ENCODE measurements at regions not wholly inside any gene's neighbourhood (a gene's known extent, or its start where the extent isn't known, plus 50 kb on each side); places are given as distances from the start of the nearest gene placed in this dataset.

GRCh38 chrX:120819126-120819525 is 56.5 kb downstream of the CT47B1 start:
- DNase-seq = no peak
- Histone ChIP-seq H3K36me3 (no peaks in the 10 kb centered on the region), H3K9me3 (no peaks in the 10 kb centered on the region), H3K4me1 (no peaks in the 10 kb centered on the region), H3K4me3 (replicated peaks in 1 of 3) (no peak overlapping the region), H3K27ac (no peak overlapping the region), H3K27me3 (no peaks in the 10 kb centered on the region)
- intact Hi-C loops (cut with DNase I) = no loop called here
- TF ChIP-seq, protein P1, sequence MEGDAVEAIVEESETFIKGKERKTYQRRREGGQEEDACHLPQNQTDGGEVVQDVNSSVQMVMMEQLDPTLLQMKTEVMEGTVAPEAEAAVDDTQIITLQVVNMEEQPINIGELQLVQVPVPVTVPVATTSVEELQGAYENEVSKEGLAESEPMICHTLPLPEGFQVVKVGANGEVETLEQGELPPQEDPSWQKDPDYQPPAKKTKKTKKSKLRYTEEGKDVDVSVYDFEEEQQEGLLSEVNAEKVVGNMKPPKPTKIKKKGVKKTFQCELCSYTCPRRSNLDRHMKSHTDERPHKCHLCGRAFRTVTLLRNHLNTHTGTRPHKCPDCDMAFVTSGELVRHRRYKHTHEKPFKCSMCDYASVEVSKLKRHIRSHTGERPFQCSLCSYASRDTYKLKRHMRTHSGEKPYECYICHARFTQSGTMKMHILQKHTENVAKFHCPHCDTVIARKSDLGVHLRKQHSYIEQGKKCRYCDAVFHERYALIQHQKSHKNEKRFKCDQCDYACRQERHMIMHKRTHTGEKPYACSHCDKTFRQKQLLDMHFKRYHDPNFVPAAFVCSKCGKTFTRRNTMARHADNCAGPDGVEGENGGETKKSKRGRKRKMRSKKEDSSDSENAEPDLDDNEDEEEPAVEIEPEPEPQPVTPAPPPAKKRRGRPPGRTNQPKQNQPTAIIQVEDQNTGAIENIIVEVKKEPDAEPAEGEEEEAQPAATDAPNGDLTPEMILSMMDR (IDR thresholded peaks at IDR 0.05) = no peak
- TF ChIP-seq POLR2A (IDR thresholded peaks at IDR 0.05) = no peak
- 91 to 94% methylated on average over 2 of the region's 2 CpGs for WGBS, 2 donors

DNA sequence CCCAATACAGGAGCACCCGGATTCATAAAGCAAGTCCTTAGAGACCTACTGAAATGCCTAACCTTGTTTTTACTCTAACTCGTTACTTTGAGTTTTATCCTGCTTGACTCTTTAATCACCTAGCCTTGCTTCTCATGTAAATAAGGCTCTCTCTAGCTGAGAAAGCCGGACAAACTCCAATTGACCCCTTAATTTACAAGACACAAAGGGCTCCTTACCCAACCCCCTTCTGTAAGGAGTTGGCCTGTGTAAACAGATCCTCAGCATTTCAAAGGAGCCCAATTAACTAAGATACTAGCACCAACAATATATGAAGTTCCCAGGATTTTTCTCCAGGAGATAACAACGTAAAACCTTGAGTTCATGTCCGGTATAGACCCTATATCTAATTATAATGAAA is 61.7 kb downstream of the CT47B1 start:
- H3K9me3 ChIP-seq = no peaks in the 10 kb centered on the region
- DNase-seq = no peak
- no peaks in the 10 kb centered on the region for H3K27me3 ChIP-seq
- H3K36me3 ChIP-seq = no peaks in the 10 kb centered on the region
- H3K4me1 ChIP-seq = no peaks in the 10 kb centered on the region
- intact Hi-C loops (cut with DNase I) = no loop called here
- TF ChIP-seq POLR2A (IDR thresholded peaks at IDR 0.05) = no peak
- TF ChIP-seq, protein P1 (IDR thresholded peaks at IDR 0.05) = no peak
- no peak overlapping the region for H3K4me3 ChIP-seq (replicated peaks in 1 of 3)
- no peak overlapping the region for H3K27ac ChIP-seq
- WGBS, 2 donors = 20 to 27% methylated on average over 5 of the region's 5 CpGs

DNA sequence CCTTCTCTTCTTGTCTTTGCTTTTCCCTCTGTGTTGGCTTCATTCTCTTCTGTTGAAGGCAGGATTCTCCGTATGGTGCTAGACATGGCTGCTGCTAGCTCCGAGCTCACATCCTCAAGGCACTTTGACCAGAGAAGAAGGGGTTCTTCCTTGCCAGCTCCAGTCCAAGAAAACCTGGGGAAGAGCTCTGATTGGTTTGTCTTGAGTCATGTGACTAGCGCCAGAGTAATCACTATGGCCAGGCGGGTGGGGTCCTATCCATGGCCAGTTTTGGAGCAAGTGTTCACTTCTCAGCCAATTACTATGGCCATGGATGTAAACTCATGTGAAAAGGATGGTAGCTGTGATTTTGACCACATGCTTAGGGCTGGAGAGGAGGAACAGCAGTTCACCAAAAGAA is 74.2 kb downstream of the CT47B1 start:
- Histone ChIP-seq H3K4me3 (replicated peaks in 1 of 3) (no peak overlapping the region), H3K27ac (no peak overlapping the region), H3K4me1 (no peaks in the 10 kb centered on the region), H3K36me3 (no peaks in the 10 kb centered on the region), H3K9me3 (no peaks in the 10 kb centered on the region), H3K27me3 (no peaks in the 10 kb centered on the region)
- intact Hi-C loops (cut with DNase I) = no loop called here
- no peak for DNase-seq
- 89 to 95% methylated on average over 3 to 4 of the region's 4 CpGs for WGBS, 2 donors
- TF ChIP-seq POLR2A (IDR thresholded peaks at IDR 0.05) = no peak
- TF ChIP-seq, protein P1 (IDR thresholded peaks at IDR 0.05) = no peak

DNA sequence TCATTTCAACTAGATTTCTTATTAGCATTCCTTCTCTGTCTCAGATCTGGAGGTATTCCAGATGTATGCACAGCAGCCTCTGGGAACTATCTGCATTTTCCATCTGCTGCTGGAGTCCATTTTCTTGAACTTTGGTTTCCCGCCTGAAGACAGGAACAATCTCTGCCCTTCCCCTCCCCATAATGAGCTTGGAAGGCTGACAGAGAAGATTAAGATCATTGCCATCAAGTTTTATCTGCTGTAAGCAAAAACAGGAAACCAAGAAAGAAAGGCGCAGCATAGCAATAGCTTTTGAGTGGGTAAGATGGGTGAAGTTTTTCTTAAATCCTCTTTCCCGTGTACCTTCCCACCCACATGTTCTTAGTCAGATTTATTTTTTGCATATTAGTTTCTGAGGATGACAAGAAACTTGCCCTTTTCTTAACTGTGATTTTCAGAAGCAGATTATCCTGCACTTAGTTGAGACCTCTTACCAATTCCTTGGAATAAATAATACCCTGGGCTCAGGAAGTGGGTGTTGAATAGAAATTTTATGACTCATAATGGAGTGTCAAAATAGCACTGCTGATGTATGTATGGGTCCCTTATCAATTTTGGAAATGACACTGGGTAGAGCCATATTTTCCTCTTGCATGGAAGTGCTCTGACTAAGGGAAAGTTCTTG is 78.3 kb downstream of the CT47B1 start:
- no peaks in the 10 kb centered on the region for H3K9me3 ChIP-seq
- WGBS, 2 donors = 46 to 73% methylated on average over 3 of the region's 3 CpGs
- TF ChIP-seq, protein P1 (IDR thresholded peaks at IDR 0.05) = no peak
- no peak for TF ChIP-seq POLR2A (IDR thresholded peaks at IDR 0.05)

GRCh38 chrX:120795301-120795700 is 80.4 kb downstream of the CT47B1 start:
- no peaks in the 10 kb centered on the region for H3K36me3 ChIP-seq
- H3K27me3 ChIP-seq = no peaks in the 10 kb centered on the region
- DNase-seq = no peak
- WGBS, 2 donors = 70 to 89% methylated on average over 2 of the region's 2 CpGs
- no peak overlapping the region for H3K27ac ChIP-seq
- TF ChIP-seq, protein P1 (IDR thresholded peaks at IDR 0.05) = no peak
- no peak for TF ChIP-seq POLR2A (IDR thresholded peaks at IDR 0.05)
- H3K4me3 ChIP-seq (replicated peaks in 1 of 3) = no peak overlapping the region
- no peaks in the 10 kb centered on the region for H3K9me3 ChIP-seq
- intact Hi-C loops (cut with DNase I) = no loop called here
- H3K4me1 ChIP-seq = no peaks in the 10 kb centered on the region

More for the DNA sequence above, 78.3 kb downstream of the CT47B1 start:
- Histone ChIP-seq H3K27ac (no peak overlapping the region), H3K4me3 (replicated peaks in 1 of 3) (no peak overlapping the region), H3K36me3 (no peaks in the 10 kb centered on the region), H3K27me3 (no peaks in the 10 kb centered on the region), H3K4me1 (no peaks in the 10 kb centered on the region)
- DNase-seq = no peak
- intact Hi-C loops (cut with DNase I) = no loop called here

All from thyroid gland (tissue), 4 donors.